ENCODE measurements at regions not wholly inside any gene's neighbourhood (a gene's known extent, or its start where the extent isn't known, plus 50 kb on each side); places are given as distances from the start of the nearest gene placed in this dataset.

- DNase-seq (ENCODE audit: low spot score): no peak
- no peaks in the 10 kb centered on the region for H3K9me2 ChIP-seq (ENCODE audit: insufficient read depth)
- H3F3A ChIP-seq (replicated peaks; ENCODE audit: low read depth): no peaks in the 10 kb centered on the region
- Mint-ChIP-seq H3K9me3 (no peaks in the 10 kb centered on the region; the same call in 2 of the 3 replicates), H3K4me3 (no peak overlapping the region), H3K36me3 (ENCODE audit: low read depth) (no peaks in the 10 kb centered on the region), H3K27me3 (ENCODE audit: insufficient read depth, low read depth, poor library complexity) (peaks cover 5% of the 10 kb centered on the region), H3K4me1 (peaks cover 24% of the 10 kb centered on the region), H3K27ac (no peak overlapping the region)
- no peak overlapping the region for H2AFZ ChIP-seq
- H3K79me2 ChIP-seq (replicated peaks; ENCODE audit: insufficient read depth): no peaks in the 10 kb centered on the region
- TF ChIP-seq CTCF (conservative IDR thresholded peaks at IDR 0.05; ENCODE audit: low read depth in 2 of 2): no peak
- no peak for TF ChIP-seq EZH2phosphoT487 (IDR thresholded peaks at IDR 0.05; ENCODE audit: unreplicated experiment)
- TF ChIP-seq STAT1 (IDR thresholded peaks at IDR 0.05; ENCODE audit: unreplicated experiment): no peak
- TF ChIP-seq, protein P1, sequence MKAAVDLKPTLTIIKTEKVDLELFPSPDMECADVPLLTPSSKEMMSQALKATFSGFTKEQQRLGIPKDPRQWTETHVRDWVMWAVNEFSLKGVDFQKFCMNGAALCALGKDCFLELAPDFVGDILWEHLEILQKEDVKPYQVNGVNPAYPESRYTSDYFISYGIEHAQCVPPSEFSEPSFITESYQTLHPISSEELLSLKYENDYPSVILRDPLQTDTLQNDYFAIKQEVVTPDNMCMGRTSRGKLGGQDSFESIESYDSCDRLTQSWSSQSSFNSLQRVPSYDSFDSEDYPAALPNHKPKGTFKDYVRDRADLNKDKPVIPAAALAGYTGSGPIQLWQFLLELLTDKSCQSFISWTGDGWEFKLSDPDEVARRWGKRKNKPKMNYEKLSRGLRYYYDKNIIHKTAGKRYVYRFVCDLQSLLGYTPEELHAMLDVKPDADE (IDR thresholded peaks at IDR 0.05): no peak
- TF ChIP-seq EZH2 (IDR thresholded peaks at IDR 0.05; ENCODE audit: low read depth, unreplicated experiment): no peak
- no peak for TF ChIP-seq NANOG (IDR thresholded peaks at IDR 0.05; ENCODE audit: borderline replicate concordance)
- TF ChIP-seq POLR2AphosphoS5 (IDR thresholded peaks at IDR 0.05; ENCODE audit: low read depth): no peak
- TF ChIP-seq ZNF462 (CRISPR knock-in tag; IDR thresholded peaks at IDR 0.05): no peak
- no peak overlapping the region for H3K4me2 ChIP-seq
- H3K4me3 ChIP-seq: no peak overlapping the region
- no peaks in the 10 kb centered on the region for H3K36me3 ChIP-seq (ENCODE audit: insufficient read depth)
- no peak overlapping the region for H3K27ac ChIP-seq (ENCODE audit: low read depth)
- peaks cover 5% of the 10 kb centered on the region; the same call in 1 of the 2 replicates for H3K4me1 ChIP-seq (ENCODE audit: insufficient read depth)
- H4K20me1 ChIP-seq (replicated peaks; ENCODE audit: insufficient read depth): no peaks in the 10 kb centered on the region
- no peaks in the 10 kb centered on the region for H3K27me3 ChIP-seq (ENCODE audit: insufficient read depth)
- ATAC-seq: no peak
These were observed 168.9 kb downstream of the RHOU start for GRCh38 chr1:228904222-228904621.

All from GM23338 (cell line).